CD4-positive, alpha-beta T cell treated with Interleukin-17A for 4 hours (primary cell): ENCODE measurements at regions not wholly inside any gene's neighbourhood (a gene's known extent, or its start where the extent isn't known, plus 50 kb on each side); places are given as distances from the start of the nearest gene placed in this dataset.

Experiments used
- DNase-seq: peaks from one replicate; pipeline ENCODE4 v3.0.0-alpha.2; 2020; ENCODE audit warnings: mixed read lengths

DNA sequence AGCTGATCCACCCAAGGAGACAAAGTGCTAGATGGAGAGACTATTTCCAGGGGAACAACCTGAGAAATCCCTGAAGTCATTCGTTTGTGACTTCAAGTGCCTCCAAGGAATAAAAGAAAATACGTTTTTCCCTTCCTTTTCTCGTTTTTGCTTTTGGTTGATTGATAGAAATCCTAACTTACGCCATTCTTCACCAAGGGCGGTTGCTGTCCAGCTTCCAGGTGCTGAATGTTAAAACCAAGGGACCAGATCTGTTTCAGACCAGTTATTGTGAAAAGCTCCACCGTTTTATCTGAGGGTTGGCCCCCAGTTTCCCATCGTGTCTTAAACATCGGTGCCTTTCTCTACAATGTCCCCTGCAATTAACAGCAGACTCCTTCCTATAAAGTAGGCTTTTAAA is 600.7 kb upstream of the SGCD start:
- no peak for DNase-seq

DNA sequence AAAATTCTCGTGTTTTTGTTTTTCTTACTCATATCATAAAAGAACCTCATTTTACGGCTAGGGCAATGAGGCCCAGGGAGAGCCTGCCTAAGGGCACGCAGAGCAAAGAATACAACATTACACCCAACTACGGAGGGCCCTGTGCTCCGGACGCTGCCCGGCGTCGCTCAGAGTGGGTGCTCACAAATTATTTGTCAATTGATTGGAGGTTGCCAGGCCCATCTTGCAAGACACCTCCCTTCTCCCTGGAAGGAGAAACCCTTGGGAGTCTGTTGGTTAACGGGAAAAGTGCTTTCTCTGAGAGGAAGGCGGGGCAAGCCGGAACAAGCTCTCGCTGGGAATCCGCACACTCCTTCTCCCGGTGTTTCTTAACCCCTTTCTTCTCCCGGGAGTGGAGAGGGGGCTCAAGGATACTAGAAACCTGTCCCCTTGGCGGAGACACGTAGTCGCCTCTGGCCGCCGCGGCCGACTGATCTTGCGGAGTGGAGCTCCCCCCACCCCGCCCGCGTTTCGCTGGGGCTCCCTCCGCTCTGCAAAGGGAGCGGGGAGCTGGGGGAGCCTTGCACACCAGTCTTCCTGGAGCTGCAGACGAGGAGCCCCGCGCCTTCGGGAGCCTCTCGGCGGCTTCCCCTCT is 599.3 kb upstream of the SGCD start:
- DNase-seq = no peak

DNA sequence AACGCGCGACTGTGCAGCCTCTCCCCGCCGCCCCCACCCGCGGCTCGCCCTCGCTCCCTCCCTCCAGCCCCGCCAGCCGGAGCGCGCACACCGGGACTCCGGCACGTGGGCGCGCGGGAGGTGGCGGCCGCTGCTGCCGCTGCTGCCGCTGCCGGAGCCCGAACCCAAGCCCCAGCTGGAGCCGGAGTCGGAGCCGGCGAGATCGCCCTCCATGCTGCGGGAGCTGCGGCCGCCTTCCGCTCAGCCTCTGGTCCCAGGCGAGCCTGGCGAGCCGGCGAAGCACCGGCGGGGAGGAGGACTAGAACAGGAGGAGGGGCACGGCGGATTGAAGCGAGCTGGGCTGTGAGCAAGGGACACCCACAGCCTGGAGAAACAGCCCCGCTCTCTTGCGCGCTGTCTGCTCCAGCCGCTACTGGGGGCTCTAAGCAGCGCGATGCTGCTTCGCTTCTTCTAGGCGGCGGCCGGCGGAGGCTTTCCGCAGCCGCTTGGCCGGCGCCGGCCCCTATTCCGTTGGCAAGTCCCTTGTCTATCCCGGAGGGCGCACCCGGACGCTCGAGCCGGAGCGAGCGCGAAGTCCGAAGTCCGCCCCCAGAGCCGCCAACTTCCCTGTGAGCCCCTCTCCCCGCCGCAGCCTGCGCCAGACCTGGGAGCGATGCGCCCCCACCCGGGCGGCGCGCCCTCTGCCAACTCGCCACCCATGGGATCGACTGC is 598.7 kb upstream of the SGCD start:
- peak; percentile 2 for DNase-seq

DNA sequence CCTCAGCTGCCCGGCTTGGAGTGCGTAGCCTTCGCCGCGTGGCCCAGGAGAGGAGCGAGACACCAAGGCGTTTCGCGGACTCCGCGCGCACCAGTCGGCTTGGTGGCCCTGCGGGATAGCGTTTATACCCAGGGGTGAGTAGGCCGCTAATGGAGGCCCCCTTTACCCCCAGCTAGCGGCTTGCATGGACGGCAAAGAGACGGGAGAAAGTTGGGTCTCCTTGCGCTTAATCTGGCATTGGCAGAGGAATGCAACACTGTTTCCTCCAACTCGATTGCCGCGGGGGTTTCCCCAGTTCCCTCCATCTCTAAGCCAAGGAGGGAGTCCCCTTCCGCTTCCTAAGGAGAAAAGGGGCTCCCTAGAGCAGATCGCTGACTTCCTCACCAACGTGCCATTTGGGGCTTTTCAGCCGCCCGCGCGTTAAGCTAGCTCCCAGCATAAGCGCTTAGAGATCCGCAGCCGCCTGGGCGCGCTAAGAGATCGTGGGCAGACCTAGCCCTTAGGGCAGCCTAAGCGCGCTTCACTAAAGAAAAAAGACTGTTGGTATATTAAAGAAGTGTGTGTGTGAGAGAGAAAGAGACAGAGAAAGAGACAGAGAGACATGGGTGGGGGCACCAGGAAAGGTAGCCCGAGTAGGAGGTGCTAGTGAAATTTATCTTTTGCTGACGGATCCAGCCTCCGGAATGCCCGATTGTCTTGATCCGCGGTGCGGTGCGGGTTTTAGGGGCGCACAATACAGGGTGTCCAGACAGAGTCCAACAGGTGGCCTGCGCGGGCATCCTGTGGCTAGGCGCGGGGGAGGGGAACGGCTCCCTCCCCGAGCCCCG is 597.9 kb upstream of the SGCD start:
- no peak for DNase-seq

DNA sequence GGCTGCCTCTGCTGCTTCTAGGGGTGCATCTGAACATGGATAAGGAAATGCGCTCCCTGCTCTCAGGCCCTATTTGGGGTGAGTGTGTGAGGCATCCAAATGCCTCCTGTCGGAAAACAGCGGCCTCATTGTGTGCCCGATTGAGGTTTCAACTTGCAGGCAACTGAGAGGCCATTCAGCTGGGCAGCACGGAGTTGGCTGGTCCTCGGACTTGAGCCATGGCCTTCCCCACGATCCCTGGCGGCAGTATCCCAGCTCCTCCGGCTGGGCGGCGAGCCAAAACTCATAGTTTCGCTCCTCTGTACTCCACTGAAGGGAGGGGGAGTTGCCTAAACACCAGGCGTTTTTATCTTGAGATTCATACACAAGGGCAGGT is 597.3 kb upstream of the SGCD start:
- peak; percentile 2 for DNase-seq

DNA sequence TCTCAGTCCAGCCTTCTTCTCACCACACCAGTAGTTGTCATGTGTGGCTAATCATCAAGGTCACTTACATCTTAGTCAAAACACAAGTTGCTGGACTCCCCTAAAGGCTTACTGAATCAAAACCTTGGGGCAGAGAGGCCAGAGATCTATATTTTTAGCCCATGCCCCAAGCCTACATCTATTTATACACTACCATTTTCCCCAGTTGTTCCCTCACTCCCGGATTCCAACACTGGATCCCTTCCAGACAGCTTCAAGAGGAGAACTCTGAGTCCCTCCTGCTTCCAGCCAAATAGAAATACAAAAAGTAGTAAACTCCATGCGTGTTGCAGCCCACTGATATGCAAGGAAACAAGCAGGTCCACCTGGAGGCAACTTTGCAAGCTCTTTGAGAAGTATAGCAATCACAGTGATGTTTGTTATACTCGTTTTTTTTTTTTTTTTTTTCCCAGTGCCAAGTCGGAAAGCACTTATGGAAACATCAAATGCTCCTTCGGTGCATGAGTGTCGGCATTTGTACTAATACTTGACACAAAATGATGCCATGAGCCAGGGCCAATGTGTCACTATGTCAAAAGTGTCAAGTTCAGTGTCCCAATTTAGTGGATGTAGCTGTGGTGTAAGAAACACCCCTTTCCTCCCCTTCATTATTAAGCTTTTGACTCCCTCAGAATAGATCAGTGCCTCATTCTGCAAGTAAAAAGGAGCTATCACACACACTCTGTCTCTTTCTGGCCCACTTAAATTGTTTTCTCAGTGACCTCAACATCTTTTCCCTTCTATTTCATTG is 594.2 kb upstream of the SGCD start:
- no peak for DNase-seq

DNA sequence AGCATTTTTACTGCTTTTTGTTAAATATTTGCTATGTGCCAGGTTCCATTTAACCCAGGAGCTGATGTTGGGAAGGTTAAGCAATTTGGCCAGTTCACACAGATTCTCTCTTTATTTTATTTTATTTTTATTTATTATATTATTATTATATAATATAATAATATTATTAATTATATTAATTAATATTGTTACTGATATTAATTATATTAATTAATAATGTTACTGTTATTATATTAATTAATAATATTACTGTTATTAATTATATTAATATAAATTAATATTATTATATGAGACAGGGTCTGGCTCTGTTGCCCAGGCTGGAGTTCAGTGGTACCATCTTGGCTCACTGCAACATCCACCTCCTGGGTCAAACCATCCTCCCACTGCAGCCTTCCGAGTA is 593.0 kb upstream of the SGCD start:
- no peak for DNase-seq

DNA sequence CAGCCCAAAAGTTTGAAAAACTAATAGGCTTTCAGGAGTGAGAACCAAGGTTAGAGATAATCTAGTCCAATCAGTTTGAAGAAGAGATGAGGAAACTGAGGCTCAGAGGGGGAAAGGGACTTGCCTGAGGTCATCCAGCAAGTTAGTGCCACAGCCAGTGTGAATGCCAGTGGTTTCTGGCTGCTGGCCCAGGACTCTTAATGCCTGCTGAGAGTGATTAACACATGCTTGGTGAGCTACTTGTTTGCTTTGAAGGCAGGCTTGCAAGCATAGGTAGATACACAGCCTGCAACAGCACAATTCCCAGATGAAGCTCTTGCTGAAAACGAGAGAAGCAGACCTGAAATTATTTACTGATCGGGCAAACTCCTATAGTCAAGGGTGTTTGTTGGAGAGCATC is 591.6 kb upstream of the SGCD start:
- DNase-seq = no peak

DNA sequence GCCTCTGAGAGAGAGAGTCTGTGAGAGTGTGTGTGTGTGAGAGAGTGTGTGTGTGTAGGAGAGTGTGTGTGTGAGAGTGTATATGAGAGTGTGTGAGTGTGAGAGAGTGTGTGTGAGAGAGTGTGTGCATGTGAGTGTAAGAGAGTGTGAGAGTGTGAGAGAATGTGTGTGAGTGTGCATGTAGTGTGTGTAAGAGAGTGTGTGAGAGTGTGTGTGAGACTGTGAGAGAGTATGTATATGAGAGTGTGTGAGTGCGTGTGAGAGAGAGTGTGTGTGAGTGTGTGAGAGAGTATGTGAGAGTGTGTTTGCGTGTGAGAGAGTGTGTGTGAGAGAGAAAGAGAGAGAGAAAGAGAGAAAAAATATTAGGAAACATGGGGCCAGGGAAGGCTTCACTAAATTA is 588.3 kb upstream of the SGCD start:
- no peak for DNase-seq

DNA sequence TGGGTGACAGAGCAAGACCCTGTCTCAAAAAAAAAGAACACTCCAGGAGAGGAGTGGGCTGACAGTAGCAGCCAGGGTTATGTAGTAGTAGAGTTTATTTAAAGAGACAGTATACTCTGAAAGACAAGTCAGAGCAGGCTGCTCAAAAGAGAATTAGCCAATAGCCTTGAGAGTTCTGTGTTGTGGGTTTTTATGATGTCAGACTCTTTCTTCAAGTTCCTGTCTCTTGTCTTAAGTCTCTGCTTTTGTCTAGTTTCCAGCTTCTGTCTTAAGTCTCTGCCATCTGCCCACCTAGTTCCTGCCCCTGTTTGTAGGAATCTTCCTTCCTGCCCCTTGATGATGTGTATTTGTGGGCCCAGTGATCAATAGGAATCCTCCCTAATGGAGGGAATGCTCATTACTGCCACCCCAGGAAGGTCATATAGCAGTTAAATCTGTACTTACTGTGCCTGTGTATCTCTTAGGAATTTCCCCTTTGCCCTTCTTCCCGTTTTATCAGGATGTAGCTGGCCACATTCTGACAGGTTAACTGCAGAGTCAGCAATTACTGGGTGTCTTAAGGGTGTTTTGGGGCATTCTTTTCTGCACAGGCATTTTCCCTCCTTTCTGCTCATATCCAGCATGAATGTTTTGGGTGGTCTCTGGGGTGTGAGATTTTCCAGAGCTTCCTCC is 580.5 kb upstream of the SGCD start:
- no peak for DNase-seq

DNA sequence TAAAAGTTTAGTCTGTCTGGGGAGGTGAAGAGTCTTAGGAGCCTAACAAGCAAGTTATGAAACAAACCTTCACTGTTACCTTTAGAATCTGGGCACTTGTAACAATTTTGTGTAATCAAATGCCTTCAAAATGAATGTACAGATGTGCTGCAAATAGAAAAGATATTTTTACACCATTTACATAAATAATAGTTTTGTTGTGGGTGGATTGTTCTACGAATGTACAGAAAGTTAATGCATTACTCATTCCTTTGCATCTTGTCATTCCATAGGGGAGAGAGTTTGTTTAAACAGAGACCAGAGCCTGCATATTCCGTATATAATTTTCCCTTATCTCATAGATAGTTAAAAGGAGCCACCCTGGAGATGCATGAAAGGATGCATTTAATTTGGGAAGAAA is 576.9 kb upstream of the SGCD start:
- no peak for DNase-seq

DNA sequence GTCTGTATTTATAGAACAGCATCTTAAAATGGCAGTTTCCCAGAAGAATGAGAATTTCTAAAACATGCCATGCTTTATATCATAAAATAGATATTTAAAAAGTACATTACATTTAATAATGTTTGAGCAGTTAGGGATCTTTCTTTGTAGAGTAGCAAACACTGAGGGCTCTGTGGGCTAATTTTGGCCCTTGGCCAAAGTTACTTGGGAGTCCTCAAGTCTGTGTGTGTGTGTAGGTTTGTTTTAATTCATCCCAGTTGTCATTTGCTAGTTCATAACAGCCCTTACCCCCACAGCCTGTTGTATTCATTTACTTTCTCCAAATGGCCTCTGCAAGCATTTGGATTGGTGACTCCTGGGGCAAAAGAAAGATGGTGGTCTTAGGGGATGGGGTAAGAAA is 576.4 kb upstream of the SGCD start:
- no peak for DNase-seq

DNA sequence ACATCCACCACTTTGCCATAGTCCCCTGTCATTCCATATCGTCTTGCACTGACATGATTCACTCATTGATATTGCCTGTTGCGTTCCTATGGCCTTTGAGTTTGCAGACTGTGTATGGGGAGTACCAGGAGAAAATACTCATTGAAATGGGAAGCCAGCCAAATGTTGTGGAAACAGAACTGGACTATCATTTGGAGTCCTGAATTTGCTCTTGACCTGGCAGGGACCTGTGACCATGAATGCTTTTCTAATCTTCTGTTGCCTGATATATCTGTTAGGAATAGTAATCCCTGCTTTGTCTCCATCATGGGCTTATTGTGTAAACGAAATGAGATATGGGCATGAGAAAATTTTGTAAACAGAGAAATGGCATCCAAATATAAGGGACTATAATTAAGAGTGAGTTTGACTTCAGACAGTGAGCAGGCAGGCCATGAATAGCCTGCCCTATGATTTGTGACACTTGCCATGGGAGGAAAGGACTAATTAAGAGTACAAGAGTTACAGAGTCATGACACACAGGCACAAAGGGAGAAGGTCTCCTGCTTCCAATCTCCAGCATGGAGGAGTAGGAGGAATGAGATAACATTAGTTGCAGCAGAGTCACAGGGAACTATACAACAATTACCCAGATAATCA is 572.9 kb upstream of the SGCD start:
- no peak for DNase-seq

DNA sequence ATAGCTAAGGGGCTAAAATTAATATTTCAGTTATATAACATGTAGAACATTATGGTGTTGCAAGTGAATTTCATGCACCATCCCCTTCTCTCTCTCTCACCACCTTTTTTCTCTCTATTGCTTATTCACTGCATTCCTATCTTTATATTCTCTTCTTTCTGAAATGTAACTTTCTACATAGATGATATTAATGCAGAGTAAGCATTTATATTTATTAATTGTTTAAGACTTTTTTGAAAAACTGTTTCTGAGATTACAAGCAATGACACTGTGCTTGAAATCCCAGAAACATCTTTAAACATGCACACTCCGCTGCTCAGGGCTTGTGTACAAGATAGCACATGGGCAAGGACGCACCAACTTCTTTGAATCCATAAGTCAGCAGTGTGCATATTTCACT is 567.7 kb upstream of the SGCD start:
- DNase-seq = no peak

DNA sequence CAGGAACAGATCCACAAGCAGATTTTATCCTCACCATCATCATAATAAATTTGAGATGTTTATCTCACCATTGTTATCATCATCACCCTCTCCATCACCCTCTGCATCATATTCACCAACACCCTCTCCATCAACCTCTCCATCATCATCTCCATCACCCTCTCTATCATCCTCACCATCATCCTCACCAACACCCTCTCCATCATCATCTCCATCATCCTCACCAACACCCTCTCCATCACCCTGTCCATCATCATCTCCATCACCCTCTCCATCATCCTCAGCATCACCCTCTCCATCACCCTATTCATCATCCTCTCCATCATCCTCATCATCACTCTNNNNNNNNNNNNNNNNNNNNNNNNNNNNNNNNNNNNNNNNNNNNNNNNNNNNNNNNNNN is 567.0 kb upstream of the SGCD start:
- no peak for DNase-seq

DNA sequence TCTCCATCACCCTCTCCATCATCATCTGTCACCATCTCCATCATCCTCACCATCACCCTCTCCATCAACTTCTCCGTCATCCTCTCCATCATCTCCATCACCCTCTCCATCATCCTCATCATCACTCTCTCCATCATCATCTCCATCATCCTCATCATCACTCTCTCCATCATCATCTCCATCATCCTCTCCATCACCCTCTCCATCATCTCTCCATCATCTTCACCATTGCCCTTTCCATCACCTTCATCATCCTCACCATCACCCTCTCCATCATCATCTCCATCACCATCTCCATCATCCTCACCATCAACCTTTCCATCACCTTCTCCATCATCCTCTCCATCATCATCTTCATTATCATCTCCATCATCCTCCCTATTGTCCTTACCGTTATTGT is 565.5 kb upstream of the SGCD start:
- no peak for DNase-seq

DNA sequence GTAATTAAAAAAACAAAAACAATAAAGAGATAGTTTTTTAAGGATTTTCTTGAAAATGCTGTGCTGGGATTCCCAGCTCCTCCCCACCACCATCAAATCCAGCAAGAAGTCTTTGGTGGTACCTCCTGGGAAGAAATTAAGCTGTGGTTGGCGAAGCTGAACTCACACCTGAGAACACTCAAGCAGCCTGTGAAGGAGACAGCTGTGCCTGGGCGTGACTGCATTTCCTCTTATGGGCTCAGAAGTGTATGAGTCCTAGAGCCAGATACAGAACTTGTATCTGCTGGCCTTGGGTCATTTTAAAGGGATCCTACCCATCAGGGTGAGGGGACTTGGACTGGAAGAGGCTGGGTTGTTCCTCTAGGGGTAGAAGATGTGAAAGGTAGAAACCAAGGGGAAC is 561.2 kb upstream of the SGCD start:
- peak; percentile 4 for DNase-seq

DNA sequence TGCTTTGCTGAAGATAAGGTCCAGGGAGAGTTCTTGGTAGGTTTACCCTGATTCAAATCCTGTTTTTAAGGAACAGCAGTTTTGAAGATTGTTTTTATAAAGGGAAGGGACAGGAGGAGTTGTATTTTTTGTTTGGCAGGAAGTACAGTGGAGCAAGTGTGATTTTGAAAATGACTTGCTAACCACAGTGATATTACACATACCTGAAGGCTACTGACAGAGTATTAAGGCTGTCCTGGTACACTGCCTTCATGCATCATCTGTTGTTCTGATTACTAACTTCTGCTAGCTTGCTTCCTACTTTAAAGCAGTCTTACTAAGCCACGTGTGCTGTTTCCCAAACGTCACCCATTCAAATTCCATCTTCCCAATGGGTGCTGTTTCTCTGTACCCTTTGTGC is 559.5 kb upstream of the SGCD start:
- no peak for DNase-seq

DNA sequence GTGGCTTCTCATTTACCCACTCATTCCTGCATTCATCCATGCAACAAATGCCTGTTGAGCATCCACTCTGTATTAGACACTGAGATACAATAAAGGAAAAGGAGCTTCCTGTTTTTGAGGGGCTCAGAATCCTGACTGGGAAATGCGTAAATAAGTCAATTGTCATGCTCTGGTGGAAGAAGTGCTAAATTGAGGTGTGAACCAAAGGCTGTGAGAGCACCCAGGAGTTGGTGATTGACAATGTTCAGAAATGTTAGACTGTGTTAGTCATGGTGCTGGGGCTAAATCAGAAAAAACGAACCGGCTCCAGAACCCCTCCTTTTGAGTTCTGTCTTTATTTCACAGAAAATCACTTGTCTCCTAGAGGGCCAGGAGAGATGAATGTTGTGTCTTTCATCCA is 558.6 kb upstream of the SGCD start:
- DNase-seq = no peak

DNA sequence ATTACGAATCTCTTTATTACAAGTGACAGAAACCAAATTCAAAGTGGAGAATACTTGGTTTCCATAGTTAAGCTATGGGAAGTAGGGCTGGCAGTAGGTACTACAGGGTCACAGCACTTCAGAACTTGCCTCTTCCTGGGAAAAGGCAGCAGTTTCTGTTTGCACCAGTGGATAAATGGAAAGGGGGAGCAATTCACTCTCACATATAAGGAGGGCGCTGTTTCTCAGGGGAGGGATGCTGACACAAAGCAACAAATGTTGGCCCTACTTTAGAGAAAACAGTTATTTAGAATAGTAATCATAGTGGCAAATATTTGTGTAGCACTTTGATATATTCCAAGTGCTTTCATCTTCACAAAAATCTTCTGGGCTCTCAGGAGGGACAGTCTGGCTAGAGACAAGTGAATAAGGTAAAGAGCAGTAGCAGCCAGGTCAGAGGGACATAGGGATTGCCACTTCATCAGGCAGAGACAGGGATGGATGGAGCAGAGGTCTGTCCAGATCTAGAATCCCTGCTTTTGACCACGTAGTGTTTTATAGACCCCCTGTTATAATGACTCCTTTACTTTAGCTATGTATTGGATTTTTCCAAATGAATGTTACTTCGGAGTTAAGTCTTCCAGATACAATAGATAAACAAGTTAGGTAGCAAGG is 554.8 kb upstream of the SGCD start:
- DNase-seq = no peak

DNA sequence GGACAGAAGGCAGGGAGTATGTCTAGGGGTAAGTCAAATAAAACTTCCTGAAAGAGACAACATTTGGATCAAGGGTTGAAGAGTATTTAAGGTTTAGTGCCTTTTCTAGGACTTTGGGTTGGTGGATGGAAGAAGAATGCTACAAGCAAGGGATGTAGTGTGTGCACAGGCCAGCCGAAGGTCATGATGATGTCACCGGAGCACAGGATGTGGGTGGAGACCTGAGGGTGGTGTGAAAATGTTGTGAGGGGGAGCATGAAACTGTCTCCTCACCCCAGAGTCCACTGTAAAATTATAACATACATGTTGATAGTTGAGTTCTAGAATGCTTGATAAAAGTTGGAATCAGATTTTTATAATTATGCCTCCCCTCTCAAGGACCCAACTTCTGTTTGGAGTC is 553.3 kb upstream of the SGCD start:
- DNase-seq = no peak

DNA sequence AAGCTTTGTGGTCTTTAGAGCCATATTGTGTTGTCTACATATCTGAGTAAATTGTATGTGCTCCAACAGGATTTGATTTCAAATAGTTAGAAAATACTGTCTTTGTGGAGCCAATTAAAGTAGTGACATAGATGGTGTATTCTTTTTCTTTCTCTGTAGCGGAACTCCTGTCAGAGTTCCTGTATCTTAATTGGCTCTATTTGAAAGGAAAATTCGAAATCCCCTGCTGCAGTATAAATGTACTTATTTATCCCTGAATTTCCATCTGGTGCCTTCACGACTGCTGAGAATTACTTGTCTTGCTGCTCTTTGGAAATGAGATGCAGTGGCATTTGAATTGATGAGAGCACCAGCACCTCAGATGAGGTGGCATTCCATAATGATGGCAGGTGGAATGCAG is 546.7 kb upstream of the SGCD start:
- DNase-seq = no peak
